Panc1 (cell line): ENCODE measurements at regions not wholly inside any gene's neighbourhood (a gene's known extent, or its start where the extent isn't known, plus 50 kb on each side); places are given as distances from the start of the nearest gene placed in this dataset.

Source experiments
- ATAC-seq: fragments of 200-7000 bp; cut with Tn5 transposase; 2 replicates; pipeline ENCODE4 v1.9.1; 2020; ENCODE audit warnings: mild to moderate bottlenecking, moderate library complexity
- BruUV-seq: library from RNA; stranded (reverse); fragments of 400-500 nt; replicated peaks from 2 replicates; lab custom pipeline; 2021; lab: Mats Ljungman, UMichigan
- CTCF ChIA-PET: fragments of 300-600 bp; sonication (Branson Sonifier 250); formaldehyde crosslinking; loops from one replicate; lab custom pipeline; 2022; ENCODE audit warnings: antibody characterized with exemption; lab: Charles Lee
- POLR2A ChIA-PET: fragments of 300-600 bp; sonication (Branson Sonifier 250); formaldehyde crosslinking; loops from one replicate; lab custom pipeline; 2022; ENCODE audit warnings: antibody characterized with exemption; lab: Charles Lee
- DNase-seq: peaks from one replicate; pipeline ENCODE4 v3.0.0-alpha.2; 2010; ENCODE audit warnings: low read depth, low spot score
- H3K27ac ChIP-seq: 2 replicates; pipeline ENCODE4 v1.5.1; 2011; ENCODE audit warnings: mild to moderate bottlenecking, low read length, inconsistent platforms
- H3K27me3 ChIP-seq: fragments of 200-500 bp; sonication (Bioruptor generic); 2 replicates; pipeline ENCODE4 v1.6.0; 2014; ENCODE audit warnings: low read length, inconsistent platforms; ENCODE audit not compliant: control insufficient read depth, insufficient read depth
- H3K36me3 ChIP-seq: fragments of 200-500 bp; sonication (Bioruptor generic); 2 replicates; pipeline ENCODE4 v1.5.1; 2014; ENCODE audit warnings: inconsistent platforms, mild to moderate bottlenecking, low read length, moderate library complexity; ENCODE audit not compliant: control insufficient read depth, insufficient read depth
- H3K4me1 ChIP-seq: 2 replicates; pipeline ENCODE4 v1.5.1; 2011; ENCODE audit warnings: inconsistent platforms, mild to moderate bottlenecking, low read length, moderate library complexity; ENCODE audit not compliant: control insufficient read depth, insufficient read depth
- H3K4me3 ChIP-seq, 2 experiments: 2 replicates each; pipeline ENCODE4 v1.5.1; 2011 to 2012; ENCODE audit warnings: low read depth in 2 of 2, low read length in 2 of 2, mild to moderate bottlenecking in 2 of 2, inconsistent platforms in 1 of 2, moderate library complexity in 1 of 2
- H3K9me3 ChIP-seq: fragments of 200-500 bp; sonication (Bioruptor generic); 2 replicates; pipeline ENCODE4 v1.5.1; 2014; ENCODE audit warnings: low read depth, mild to moderate bottlenecking, inconsistent platforms, low read length, moderate library complexity; ENCODE audit not compliant: control insufficient read depth, insufficient read depth
- POLR2AphosphoS5 ChIP-seq: IDR thresholded peaks from 2 replicates; pipeline ENCODE4 v1.6.1; 2012; ENCODE audit warnings: mild to moderate bottlenecking, low read depth, low read length, moderate library complexity
- SIN3A ChIP-seq: IDR thresholded peaks from 2 replicates; pipeline ENCODE4 v1.6.1; 2012; ENCODE audit warnings: low read depth, mild to moderate bottlenecking, low read length, moderate library complexity, borderline replicate concordance; ENCODE audit not compliant: insufficient read depth
- TCF7L2 ChIP-seq: IDR thresholded peaks from 2 replicates; pipeline ENCODE4 v1.6.1; 2011; ENCODE audit warnings: mild to moderate bottlenecking, low read depth, low read length, inconsistent platforms
- in situ Hi-C: cut with HindIII; loops from 2 replicates; pipeline ENCODE4 v1.10.0; 2016; ENCODE audit warnings: low sequenced_read_pairs, low pct_unique_long_range_greater_than_20kb
- intact Hi-C: fragments of 100-400 bp; cut with micrococcal nuclease; formaldehyde crosslinking; loops from one replicate; pipeline ENCODE4 v1.10.0; 2022; ENCODE audit not compliant: unreplicated experiment
- TF ChIP-seq, protein P1 (sequence below), 2 experiments: IDR thresholded peaks; 2 replicates each; pipeline ENCODE4 v1.6.1; 2011 to 2012; ENCODE audit warnings: low read depth in 2 of 2, control low read depth in 1 of 2, low read length in 1 of 2, mild to moderate bottlenecking in 1 of 2, moderate library complexity in 1 of 2; ENCODE audit not compliant: insufficient read depth in 1 of 2
- TF ChIP-seq, protein P2 (sequence below): fragments of 450-650 bp; IDR thresholded peaks from 2 replicates; pipeline ENCODE4 v1.5.1; 2017; ENCODE audit warnings: mild to moderate bottlenecking

DNA sequence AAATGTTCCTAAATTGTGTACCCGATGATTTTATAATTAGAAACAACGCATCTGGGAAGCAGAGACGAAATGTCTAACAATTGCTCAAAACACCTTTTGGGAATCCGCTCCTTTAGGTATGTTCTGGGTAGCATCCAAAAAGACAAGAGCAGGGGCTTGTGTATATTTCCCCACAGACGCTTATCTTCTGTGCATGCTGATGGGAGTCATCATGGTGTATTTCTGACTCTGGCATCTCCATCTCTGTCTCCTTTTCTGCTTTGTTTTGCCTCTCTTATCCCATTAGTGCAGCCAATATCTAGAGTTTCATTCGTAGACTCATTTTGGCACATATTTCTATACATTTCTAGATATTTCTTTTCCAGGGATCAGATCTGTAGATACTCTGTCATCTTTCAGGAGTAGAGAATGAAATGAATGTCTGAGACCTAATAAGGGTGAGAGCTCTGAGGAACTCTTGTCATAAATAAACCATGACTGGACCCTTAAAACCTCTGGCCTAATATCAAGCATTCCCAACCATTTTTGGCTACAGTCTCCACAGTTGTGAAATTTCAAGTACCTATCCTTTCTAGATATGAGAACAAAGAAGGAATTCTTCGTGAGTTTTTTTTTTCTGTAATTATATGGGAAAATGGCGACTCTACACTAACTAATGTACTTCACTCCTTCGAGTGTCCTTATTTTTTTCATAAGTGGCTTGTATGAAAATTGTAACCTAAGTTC, 508.2 kb downstream of the ACTL7B start:
- intact Hi-C loops = no loop called here
- in situ Hi-C loops = no loop called here
- BruUV-seq = no TSS peak
- ATAC-seq = no peak
- ChIA-PET CTCF (no interaction called here), POLR2A (no interaction called here)
- Histone ChIP-seq H3K27ac (no peak overlapping the region), H3K4me3 (no peak overlapping the region), H3K36me3 (no peaks in the 10 kb centered on the region), H3K4me1 (no peaks in the 10 kb centered on the region), H3K27me3 (no peaks in the 10 kb centered on the region), H3K9me3 (no peaks in the 10 kb centered on the region)
- no peak for DNase-seq
- no peak for TF ChIP-seq POLR2AphosphoS5
- TF ChIP-seq SIN3A = no peak
- TF ChIP-seq TCF7L2 = no peak
- TF ChIP-seq, protein P1, sequence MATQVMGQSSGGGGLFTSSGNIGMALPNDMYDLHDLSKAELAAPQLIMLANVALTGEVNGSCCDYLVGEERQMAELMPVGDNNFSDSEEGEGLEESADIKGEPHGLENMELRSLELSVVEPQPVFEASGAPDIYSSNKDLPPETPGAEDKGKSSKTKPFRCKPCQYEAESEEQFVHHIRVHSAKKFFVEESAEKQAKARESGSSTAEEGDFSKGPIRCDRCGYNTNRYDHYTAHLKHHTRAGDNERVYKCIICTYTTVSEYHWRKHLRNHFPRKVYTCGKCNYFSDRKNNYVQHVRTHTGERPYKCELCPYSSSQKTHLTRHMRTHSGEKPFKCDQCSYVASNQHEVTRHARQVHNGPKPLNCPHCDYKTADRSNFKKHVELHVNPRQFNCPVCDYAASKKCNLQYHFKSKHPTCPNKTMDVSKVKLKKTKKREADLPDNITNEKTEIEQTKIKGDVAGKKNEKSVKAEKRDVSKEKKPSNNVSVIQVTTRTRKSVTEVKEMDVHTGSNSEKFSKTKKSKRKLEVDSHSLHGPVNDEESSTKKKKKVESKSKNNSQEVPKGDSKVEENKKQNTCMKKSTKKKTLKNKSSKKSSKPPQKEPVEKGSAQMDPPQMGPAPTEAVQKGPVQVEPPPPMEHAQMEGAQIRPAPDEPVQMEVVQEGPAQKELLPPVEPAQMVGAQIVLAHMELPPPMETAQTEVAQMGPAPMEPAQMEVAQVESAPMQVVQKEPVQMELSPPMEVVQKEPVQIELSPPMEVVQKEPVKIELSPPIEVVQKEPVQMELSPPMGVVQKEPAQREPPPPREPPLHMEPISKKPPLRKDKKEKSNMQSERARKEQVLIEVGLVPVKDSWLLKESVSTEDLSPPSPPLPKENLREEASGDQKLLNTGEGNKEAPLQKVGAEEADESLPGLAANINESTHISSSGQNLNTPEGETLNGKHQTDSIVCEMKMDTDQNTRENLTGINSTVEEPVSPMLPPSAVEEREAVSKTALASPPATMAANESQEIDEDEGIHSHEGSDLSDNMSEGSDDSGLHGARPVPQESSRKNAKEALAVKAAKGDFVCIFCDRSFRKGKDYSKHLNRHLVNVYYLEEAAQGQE (IDR thresholded peaks at IDR 0.05; ENCODE audit: insufficient read depth in 1 of 2, low read depth in 2 of 2, low read length in 1 of 2) = no peak
- TF ChIP-seq, protein P2, sequence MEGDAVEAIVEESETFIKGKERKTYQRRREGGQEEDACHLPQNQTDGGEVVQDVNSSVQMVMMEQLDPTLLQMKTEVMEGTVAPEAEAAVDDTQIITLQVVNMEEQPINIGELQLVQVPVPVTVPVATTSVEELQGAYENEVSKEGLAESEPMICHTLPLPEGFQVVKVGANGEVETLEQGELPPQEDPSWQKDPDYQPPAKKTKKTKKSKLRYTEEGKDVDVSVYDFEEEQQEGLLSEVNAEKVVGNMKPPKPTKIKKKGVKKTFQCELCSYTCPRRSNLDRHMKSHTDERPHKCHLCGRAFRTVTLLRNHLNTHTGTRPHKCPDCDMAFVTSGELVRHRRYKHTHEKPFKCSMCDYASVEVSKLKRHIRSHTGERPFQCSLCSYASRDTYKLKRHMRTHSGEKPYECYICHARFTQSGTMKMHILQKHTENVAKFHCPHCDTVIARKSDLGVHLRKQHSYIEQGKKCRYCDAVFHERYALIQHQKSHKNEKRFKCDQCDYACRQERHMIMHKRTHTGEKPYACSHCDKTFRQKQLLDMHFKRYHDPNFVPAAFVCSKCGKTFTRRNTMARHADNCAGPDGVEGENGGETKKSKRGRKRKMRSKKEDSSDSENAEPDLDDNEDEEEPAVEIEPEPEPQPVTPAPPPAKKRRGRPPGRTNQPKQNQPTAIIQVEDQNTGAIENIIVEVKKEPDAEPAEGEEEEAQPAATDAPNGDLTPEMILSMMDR = no peak

DNA sequence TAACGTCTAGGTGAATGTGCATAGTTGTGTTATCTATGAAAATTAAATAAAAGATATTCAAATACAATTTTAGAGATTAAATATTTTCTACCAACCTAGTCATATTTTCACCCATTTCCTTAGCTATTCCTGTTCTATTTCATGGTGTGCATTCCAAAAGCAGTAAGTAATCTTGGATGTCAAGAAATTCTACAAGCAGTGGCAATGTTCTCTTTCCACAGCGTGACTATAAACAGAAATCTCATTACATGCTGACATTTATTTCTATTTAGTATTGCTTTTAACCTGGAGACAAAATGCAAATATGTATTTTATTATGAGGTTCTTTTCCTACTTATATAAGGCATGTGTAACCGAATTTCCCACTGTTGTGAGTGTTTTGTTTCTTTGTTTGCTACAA, 510.0 kb downstream of the ACTL7B start:
- no peak for ATAC-seq
- no peak for DNase-seq
- BruUV-seq = no TSS peak
- Histone ChIP-seq H3K9me3 (no peaks in the 10 kb centered on the region), H3K27ac (no peak overlapping the region), H3K36me3 (no peaks in the 10 kb centered on the region), H3K27me3 (no peaks in the 10 kb centered on the region), H3K4me1 (no peaks in the 10 kb centered on the region), H3K4me3 (no peak overlapping the region)
- ChIA-PET POLR2A (no interaction called here), CTCF (no interaction called here)
- in situ Hi-C loops (no loop called here), intact Hi-C loops (no loop called here)
- no peak for TF ChIP-seq SIN3A
- TF ChIP-seq TCF7L2 = no peak
- TF ChIP-seq, protein P1 (IDR thresholded peaks at IDR 0.05; ENCODE audit: insufficient read depth in 1 of 2, low read depth in 2 of 2, low read length in 1 of 2) = no peak
- no peak for TF ChIP-seq POLR2AphosphoS5
- TF ChIP-seq, protein P2 = no peak
